Endodermal cell (in vitro differentiated cells): ENCODE measurements at regions not wholly inside any gene's neighbourhood (a gene's known extent, or its start where the extent isn't known, plus 50 kb on each side); places are given as distances from the start of the nearest gene placed in this dataset.

Experiments used
- DNase-seq: peaks from one replicate; pipeline ENCODE4 v3.0.0-alpha.2; 2017
- H3K27ac ChIP-seq: 2 replicates; pipeline ENCODE4 v1.5.1; 2013; ENCODE audit warnings: mild to moderate bottlenecking, low read depth, low read length, moderate library complexity
- H3K27me3 ChIP-seq: 2 replicates; pipeline ENCODE4 v1.6.1; 2013; ENCODE audit warnings: mild to moderate bottlenecking, low read length, moderate library complexity; ENCODE audit not compliant: insufficient read depth, control insufficient read depth, poor library complexity, severe bottlenecking
- H3K36me3 ChIP-seq: 2 replicates; pipeline ENCODE4 v1.7.0; 2013; ENCODE audit warnings: mild to moderate bottlenecking, low read length, moderate library complexity; ENCODE audit not compliant: control insufficient read depth, insufficient read depth
- H3K4me1 ChIP-seq: one replicate; pipeline ENCODE4 v1.7.0; 2013; ENCODE audit warnings: low read length; ENCODE audit not compliant: control insufficient read depth, insufficient read depth
- H3K4me3 ChIP-seq: 2 replicates; pipeline ENCODE4 v1.5.1; 2013; ENCODE audit warnings: mild to moderate bottlenecking, low read length, moderate library complexity
- H3K9ac ChIP-seq: 2 replicates; pipeline ENCODE4 v1.6.1; 2013; ENCODE audit warnings: mild to moderate bottlenecking, low read length, moderate library complexity; ENCODE audit not compliant: poor library complexity, severe bottlenecking; ENCODE audit errors: extremely low read depth
- H3K9me3 ChIP-seq: 2 replicates; pipeline ENCODE4 v1.6.1; 2013; ENCODE audit warnings: mild to moderate bottlenecking, low read length, moderate library complexity; ENCODE audit not compliant: control insufficient read depth
- H3K27ac Mint-ChIP-seq: 2 replicates; pipeline ENCODE4 v1.8.0; 2020; ENCODE audit warnings: mixed read lengths
- H3K27me3 Mint-ChIP-seq: 2 replicates; pipeline ENCODE4 v1.8.0; 2021; ENCODE audit warnings: mild to moderate bottlenecking, mixed read lengths; ENCODE audit not compliant: insufficient read depth
- H3K36me3 Mint-ChIP-seq: 2 replicates; pipeline ENCODE4 v1.8.0; 2020; ENCODE audit warnings: low read depth, mixed read lengths
- H3K4me1 Mint-ChIP-seq: 2 replicates; pipeline ENCODE4 v1.8.0; 2020; ENCODE audit warnings: mixed read lengths
- H3K4me3 Mint-ChIP-seq: 2 replicates; pipeline ENCODE4 v1.8.0; 2020; ENCODE audit warnings: mild to moderate bottlenecking, moderate library complexity, mixed read lengths
- H3K9me3 Mint-ChIP-seq: 2 replicates; pipeline ENCODE4 v1.8.0; 2020; ENCODE audit warnings: mild to moderate bottlenecking, mixed read lengths
- CTCF ChIP-seq: fragments of 200-600 bp; sonication (generic); conservative IDR thresholded peaks from 2 replicates; pipeline ENCODE4 v1.5.0; 2021; ENCODE audit warnings: antibody characterized with exemption, mild to moderate bottlenecking
- WGBS, 2 experiments: methylation state at CpG; one replicate each; pipeline versions ENCODE4 v1.1.5 to v1.1.7; 2013; ENCODE audit warnings: missing lambda C conversion rate in 2 of 2, mixed read lengths in 1 of 2; ENCODE audit not compliant: insufficient coverage in 1 of 2, insufficient read length in 1 of 2; 5-methylcytosine and 5-hydroxymethylcytosine counted together

GRCh38 chr11:106379265-106379664, 301.8 kb downstream of the AASDHPPT start:
- H3K9ac ChIP-seq: no peak overlapping the region
- Mint-ChIP-seq H3K4me3 (no peak overlapping the region), H3K9me3 (no peaks in the 10 kb centered on the region), H3K27ac (no peak overlapping the region), H3K27me3 (no peaks in the 10 kb centered on the region), H3K4me1 (peaks cover 5% of the 10 kb centered on the region), H3K36me3 (no peaks in the 10 kb centered on the region)
- no peaks in the 10 kb centered on the region for H3K4me1 ChIP-seq
- no peak for TF ChIP-seq CTCF
- H3K27ac ChIP-seq: no peak overlapping the region
- H3K27me3 ChIP-seq: no peaks in the 10 kb centered on the region
- no peak overlapping the region for H3K4me3 ChIP-seq
- WGBS, 2 experiments: 80 to 93% methylated on average over 1 of the region's 2 CpGs
- DNase-seq: no peak
- no peaks in the 10 kb centered on the region for H3K36me3 ChIP-seq
- H3K9me3 ChIP-seq: no peaks in the 10 kb centered on the region

GRCh38 chr11:106379712-106380111, 302.2 kb downstream of the AASDHPPT start:
- no peaks in the 10 kb centered on the region for H3K9me3 Mint-ChIP-seq
- H3K36me3 Mint-ChIP-seq: no peaks in the 10 kb centered on the region
- H3K27me3 Mint-ChIP-seq: no peaks in the 10 kb centered on the region
- no peak for TF ChIP-seq CTCF
- no peak for DNase-seq
- no peaks in the 10 kb centered on the region for H3K36me3 ChIP-seq
- H3K27ac ChIP-seq: no peak overlapping the region
- 100% methylated on average over 1 of the region's 1 CpG; no CpG with 5 or more reads in 1 of the 2 experiments for WGBS, 2 experiments
- H3K9ac ChIP-seq: no peak overlapping the region
- no peak overlapping the region for H3K4me3 Mint-ChIP-seq
- no peak overlapping the region for H3K4me3 ChIP-seq
- H3K4me1 Mint-ChIP-seq: peaks cover 5% of the 10 kb centered on the region
- H3K27me3 ChIP-seq: no peaks in the 10 kb centered on the region
- no peak overlapping the region for H3K27ac Mint-ChIP-seq
- H3K4me1 ChIP-seq: no peaks in the 10 kb centered on the region
- H3K9me3 ChIP-seq: no peaks in the 10 kb centered on the region

GRCh38 chr11:106381895-106382294, 304.4 kb downstream of the AASDHPPT start:
- Histone ChIP-seq H3K9ac (no peak overlapping the region), H3K9me3 (no peaks in the 10 kb centered on the region), H3K27me3 (no peaks in the 10 kb centered on the region), H3K4me1 (no peaks in the 10 kb centered on the region), H3K27ac (no peak overlapping the region), H3K4me3 (no peak overlapping the region), H3K36me3 (no peaks in the 10 kb centered on the region)
- peaks cover 5% of the 10 kb centered on the region for H3K4me1 Mint-ChIP-seq
- 71 to 79% methylated on average over 2 to 3 of the region's 3 CpGs for WGBS, 2 experiments
- no peak for DNase-seq
- H3K36me3 Mint-ChIP-seq: no peaks in the 10 kb centered on the region
- no peak for TF ChIP-seq CTCF
- H3K9me3 Mint-ChIP-seq: peaks cover 4% of the 10 kb centered on the region
- no peak overlapping the region for H3K27ac Mint-ChIP-seq
- H3K27me3 Mint-ChIP-seq: no peaks in the 10 kb centered on the region
- H3K4me3 Mint-ChIP-seq: no peak overlapping the region
